ENCODE measurements at regions not wholly inside any gene's neighbourhood (a gene's known extent, or its start where the extent isn't known, plus 50 kb on each side); places are given as distances from the start of the nearest gene placed in this dataset.

DNA sequence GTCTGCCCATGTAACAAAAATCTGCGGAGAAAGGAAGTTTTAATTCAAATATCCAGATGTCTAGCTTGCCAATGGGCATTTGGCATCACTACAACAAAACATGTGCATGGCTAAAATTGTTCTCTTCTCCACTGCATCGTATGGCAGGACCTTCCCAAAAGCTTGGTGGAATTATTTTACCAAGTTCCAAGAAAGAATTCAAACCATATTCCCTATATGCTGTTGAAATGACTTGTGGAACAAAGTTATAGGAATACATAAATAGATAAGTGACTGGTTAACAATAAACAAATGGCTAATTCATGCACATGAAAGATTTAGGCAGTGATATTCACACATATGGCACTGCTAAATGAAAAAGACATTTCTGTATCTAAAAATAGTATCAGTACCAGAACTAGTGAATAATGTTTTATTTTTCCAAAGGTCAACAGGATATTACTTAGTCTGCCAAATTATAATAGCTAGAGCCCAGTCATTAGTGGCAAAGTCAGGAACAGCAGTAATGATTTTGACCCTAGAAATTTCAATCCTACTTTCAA is 425.4 kb upstream of the VRK2 start (continued):
- TF ChIP-seq RXRA (IDR thresholded peaks at IDR 0.05; ENCODE audit: insufficient read depth, low read depth, low read length) (no peak), JUND (IDR thresholded peaks at IDR 0.05; ENCODE audit: low read length) (no peak), GTF2F1 (IDR thresholded peaks at IDR 0.05; ENCODE audit: borderline replicate concordance, low read depth, low read length) (no peak), EZH2 (IDR thresholded peaks at IDR 0.05; ENCODE audit: low read depth, low read length, severe bottlenecking) (no peak)

Measured in H1 (cell line).